PFSK-1 (cell line): ENCODE measurements at regions not wholly inside any gene's neighbourhood (a gene's known extent, or its start where the extent isn't known, plus 50 kb on each side); places are given as distances from the start of the nearest gene placed in this dataset.

Source experiments
- POLR2AphosphoS5 ChIP-seq: IDR thresholded peaks from 2 replicates; pipeline ENCODE4 v1.6.1; 2012; ENCODE audit warnings: low read depth, mild to moderate bottlenecking, control low read depth, low read length, moderate library complexity
- SIN3A ChIP-seq: IDR thresholded peaks from 2 replicates; pipeline ENCODE4 v1.6.1; 2012; ENCODE audit warnings: mild to moderate bottlenecking, low read length, moderate library complexity, borderline replicate concordance; ENCODE audit not compliant: insufficient read depth
- TF ChIP-seq, protein P1 (sequence below), 2 experiments: IDR thresholded peaks; 2 replicates each; pipeline versions ENCODE4 v1.6.1 to v1.8.0; 2011 to 2012; ENCODE audit warnings: low read depth in 2 of 2, low read length in 2 of 2, control low read depth in 1 of 2, inconsistent platforms in 1 of 2, mild to moderate bottlenecking in 1 of 2, moderate library complexity in 1 of 2; ENCODE audit not compliant: insufficient read depth in 1 of 2

GRCh38 chr9:113665756-113666155 lies 202.2 kb downstream of the RGS3 start:
- TF ChIP-seq POLR2AphosphoS5 (no peak), SIN3A (no peak)
- TF ChIP-seq, protein P1, sequence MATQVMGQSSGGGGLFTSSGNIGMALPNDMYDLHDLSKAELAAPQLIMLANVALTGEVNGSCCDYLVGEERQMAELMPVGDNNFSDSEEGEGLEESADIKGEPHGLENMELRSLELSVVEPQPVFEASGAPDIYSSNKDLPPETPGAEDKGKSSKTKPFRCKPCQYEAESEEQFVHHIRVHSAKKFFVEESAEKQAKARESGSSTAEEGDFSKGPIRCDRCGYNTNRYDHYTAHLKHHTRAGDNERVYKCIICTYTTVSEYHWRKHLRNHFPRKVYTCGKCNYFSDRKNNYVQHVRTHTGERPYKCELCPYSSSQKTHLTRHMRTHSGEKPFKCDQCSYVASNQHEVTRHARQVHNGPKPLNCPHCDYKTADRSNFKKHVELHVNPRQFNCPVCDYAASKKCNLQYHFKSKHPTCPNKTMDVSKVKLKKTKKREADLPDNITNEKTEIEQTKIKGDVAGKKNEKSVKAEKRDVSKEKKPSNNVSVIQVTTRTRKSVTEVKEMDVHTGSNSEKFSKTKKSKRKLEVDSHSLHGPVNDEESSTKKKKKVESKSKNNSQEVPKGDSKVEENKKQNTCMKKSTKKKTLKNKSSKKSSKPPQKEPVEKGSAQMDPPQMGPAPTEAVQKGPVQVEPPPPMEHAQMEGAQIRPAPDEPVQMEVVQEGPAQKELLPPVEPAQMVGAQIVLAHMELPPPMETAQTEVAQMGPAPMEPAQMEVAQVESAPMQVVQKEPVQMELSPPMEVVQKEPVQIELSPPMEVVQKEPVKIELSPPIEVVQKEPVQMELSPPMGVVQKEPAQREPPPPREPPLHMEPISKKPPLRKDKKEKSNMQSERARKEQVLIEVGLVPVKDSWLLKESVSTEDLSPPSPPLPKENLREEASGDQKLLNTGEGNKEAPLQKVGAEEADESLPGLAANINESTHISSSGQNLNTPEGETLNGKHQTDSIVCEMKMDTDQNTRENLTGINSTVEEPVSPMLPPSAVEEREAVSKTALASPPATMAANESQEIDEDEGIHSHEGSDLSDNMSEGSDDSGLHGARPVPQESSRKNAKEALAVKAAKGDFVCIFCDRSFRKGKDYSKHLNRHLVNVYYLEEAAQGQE (IDR thresholded peaks at IDR 0.05; ENCODE audit: insufficient read depth in 1 of 2, low read depth in 2 of 2, low read length in 2 of 2), result no peak
